GM23338 (cell line): ENCODE measurements at regions not wholly inside any gene's neighbourhood (a gene's known extent, or its start where the extent isn't known, plus 50 kb on each side); places are given as distances from the start of the nearest gene placed in this dataset.
A peak's percentile ranks its signal among the peaks of the same experiment; 100 is the strongest.

ENCODE experiments used
- ATAC-seq: fragments of 200-7000 bp; cut with Tn5 transposase; 3 replicates; pipeline ENCODE4 v1.9.1; 2020
- DNase-seq: peaks from one replicate; pipeline ENCODE4 v3.0.0-alpha.2; 2015; ENCODE audit warnings: low spot score
- H2AFZ ChIP-seq: fragments of 200-600 bp; sonication (generic); 2 replicates; pipeline ENCODE4 v1.8.0; 2016; ENCODE audit warnings: antibody characterized with exemption, mild to moderate bottlenecking, moderate library complexity
- H3F3A ChIP-seq: fragments of 200-600 bp; sonication (generic); replicated peaks from 2 replicates; pipeline ENCODE4 v1.8.0; 2017; ENCODE audit warnings: antibody characterized with exemption, mixed run types, low read depth
- H3K27ac ChIP-seq: fragments of 200-600 bp; sonication (generic); 2 replicates; pipeline ENCODE4 v1.6.1; 2016; ENCODE audit warnings: low read depth
- H3K27me3 ChIP-seq: fragments of 200-600 bp; sonication (generic); 2 replicates; pipeline ENCODE4 v1.8.0; 2016; ENCODE audit warnings: mild to moderate bottlenecking, mixed run types, moderate library complexity; ENCODE audit not compliant: insufficient read depth
- H3K36me3 ChIP-seq: fragments of 200-600 bp; sonication (generic); 2 replicates; pipeline ENCODE4 v1.8.0; 2016; ENCODE audit warnings: mild to moderate bottlenecking; ENCODE audit not compliant: insufficient read depth
- H3K4me1 ChIP-seq: fragments of 200-600 bp; sonication (generic); 2 replicates; pipeline ENCODE4 v1.8.0; 2016; ENCODE audit warnings: mild to moderate bottlenecking, moderate library complexity; ENCODE audit not compliant: insufficient read depth
- H3K4me2 ChIP-seq: fragments of 200-600 bp; sonication (generic); 2 replicates; pipeline ENCODE4 v1.7.1; 2017; ENCODE audit warnings: mixed run types
- H3K4me3 ChIP-seq: fragments of 200-600 bp; sonication (generic); 2 replicates; pipeline ENCODE4 v1.6.1; 2016; ENCODE audit warnings: mixed run types
- H3K79me2 ChIP-seq: fragments of 200-600 bp; sonication (generic); replicated peaks from 2 replicates; pipeline ENCODE4 v1.8.0; 2017; ENCODE audit warnings: mild to moderate bottlenecking; ENCODE audit not compliant: insufficient read depth
- H3K9me2 ChIP-seq: fragments of 200-600 bp; sonication (generic); 2 replicates; pipeline ENCODE4 v1.8.0; 2017; ENCODE audit not compliant: insufficient read depth
- H4K20me1 ChIP-seq: fragments of 200-600 bp; sonication (generic); replicated peaks from 2 replicates; pipeline ENCODE4 v1.8.0; 2017; ENCODE audit warnings: mild to moderate bottlenecking; ENCODE audit not compliant: insufficient read depth
- H3K27ac Mint-ChIP-seq: 2 replicates; pipeline ENCODE4 v1.8.0; 2020; ENCODE audit warnings: inconsistent platforms, mild to moderate bottlenecking, moderate library complexity, mixed read lengths
- H3K27me3 Mint-ChIP-seq: 3 replicates; pipeline ENCODE4 v1.8.0; 2022; ENCODE audit warnings: low read depth, mild to moderate bottlenecking, moderate library complexity, mixed read lengths, inconsistent platforms; ENCODE audit not compliant: insufficient read depth, poor library complexity
- H3K36me3 Mint-ChIP-seq: 3 replicates; pipeline ENCODE4 v1.8.0; 2021; ENCODE audit warnings: low read depth, mild to moderate bottlenecking, inconsistent platforms, moderate library complexity, mixed read lengths
- H3K4me1 Mint-ChIP-seq: 3 replicates; pipeline ENCODE4 v1.8.0; 2020; ENCODE audit warnings: mild to moderate bottlenecking, inconsistent platforms, mixed read lengths
- H3K4me3 Mint-ChIP-seq: 3 replicates; pipeline ENCODE4 v1.8.0; 2021; ENCODE audit warnings: moderate library complexity, mild to moderate bottlenecking, inconsistent platforms, mixed read lengths
- H3K9me3 Mint-ChIP-seq: 3 replicates; pipeline ENCODE4 v1.8.0; 2020; ENCODE audit warnings: moderate library complexity, mild to moderate bottlenecking, inconsistent platforms, mixed read lengths
- ETS1 ChIP-seq: IDR thresholded peaks from 2 replicates; pipeline ENCODE4 v1.6.1; 2016; ENCODE audit warnings: antibody characterized with exemption
- NANOG ChIP-seq: IDR thresholded peaks from 2 replicates; pipeline ENCODE4 v1.6.1; 2016; ENCODE audit warnings: antibody characterized with exemption, borderline replicate concordance
- STAT1 ChIP-seq: IDR thresholded peaks from one replicate; pipeline ENCODE4 v1.6.1; 2016; ENCODE audit warnings: antibody characterized with exemption; ENCODE audit not compliant: unreplicated experiment
- ZNF331 ChIP-seq: fragments of 250-450 bp; sonication (Bioruptor Pico); IDR thresholded peaks from 2 replicates; pipeline ENCODE4 v1.5.0; 2020; ENCODE audit warnings: low read depth, mild to moderate bottlenecking, moderate library complexity
- ZNF462 ChIP-seq: fragments of 250-450 bp; sonication (Bioruptor Pico); IDR thresholded peaks from 2 replicates; pipeline ENCODE4 v1.5.0; 2020; ENCODE audit warnings: mild to moderate bottlenecking, moderate library complexity

GRCh38 chr10:29820890-29821461, 186.2 kb upstream of the SVIL start:
- Histone ChIP-seq H3K79me2 (no peaks in the 10 kb centered on the region), H3K9me2 (no peaks in the 10 kb centered on the region), H2AFZ (0 out of 2 replicates have a peak overlapping the region, but pooled peaks have one; percentile 72), H3F3A (no peaks in the 10 kb centered on the region), H3K36me3 (no peaks in the 10 kb centered on the region; the same call in 1 of the 2 replicates), H3K27ac (no peak overlapping the region), H4K20me1 (no peaks in the 10 kb centered on the region), H3K4me3 (no peak overlapping the region), H3K4me2 (no peak overlapping the region), H3K4me1 (no peaks in the 10 kb centered on the region), H3K27me3 (no peaks in the 10 kb centered on the region)
- Mint-ChIP-seq H3K27ac (no peak overlapping the region), H3K4me1 (no peaks in the 10 kb centered on the region; the same call in 2 of the 3 replicates), H3K36me3 (no peaks in the 10 kb centered on the region), H3K27me3 (peaks cover 7% of the 10 kb centered on the region), H3K4me3 (no peak overlapping the region), H3K9me3 (no peaks in the 10 kb centered on the region)
- no peak for DNase-seq
- TF ChIP-seq ZNF331 (CRISPR knock-in tag) (no peak), ETS1 (no peak), ZNF462 (CRISPR knock-in tag) (no peak), NANOG (no peak), STAT1 (no peak)
- no peak for ATAC-seq
